Fibroblast of mammary gland (primary cell): ENCODE measurements at regions not wholly inside any gene's neighbourhood (a gene's known extent, or its start where the extent isn't known, plus 50 kb on each side); places are given as distances from the start of the nearest gene placed in this dataset.

Source experiments
- DNase-seq: peaks from one replicate; pipeline ENCODE4 v3.0.0-alpha.2; 2010; ENCODE audit warnings: low read depth
- H3K4me3 ChIP-seq: 2 replicates; pipeline ENCODE4 v1.5.1; 2011; ENCODE audit warnings: low read depth, mild to moderate bottlenecking, low read length, moderate library complexity; ENCODE audit not compliant: control insufficient read depth
- CTCF ChIP-seq: conservative IDR thresholded peaks from 2 replicates; pipeline ENCODE4 v1.5.1; 2011; ENCODE audit warnings: low read depth, low read length, inconsistent platforms; ENCODE audit not compliant: control insufficient read depth, insufficient read depth

GRCh38 chr16:85999778-86000177 lies 100.8 kb downstream of the IRF8 start:
- no peak overlapping the region for H3K4me3 ChIP-seq
- DNase-seq = no peak
- TF ChIP-seq CTCF = no peak

- no peak overlapping the region for H3K4me3 ChIP-seq
- DNase-seq = no peak
- TF ChIP-seq CTCF = no peak
These were observed 103.4 kb downstream of the IRF8 start for GRCh38 chr16:86002178-86002900.

DNA sequence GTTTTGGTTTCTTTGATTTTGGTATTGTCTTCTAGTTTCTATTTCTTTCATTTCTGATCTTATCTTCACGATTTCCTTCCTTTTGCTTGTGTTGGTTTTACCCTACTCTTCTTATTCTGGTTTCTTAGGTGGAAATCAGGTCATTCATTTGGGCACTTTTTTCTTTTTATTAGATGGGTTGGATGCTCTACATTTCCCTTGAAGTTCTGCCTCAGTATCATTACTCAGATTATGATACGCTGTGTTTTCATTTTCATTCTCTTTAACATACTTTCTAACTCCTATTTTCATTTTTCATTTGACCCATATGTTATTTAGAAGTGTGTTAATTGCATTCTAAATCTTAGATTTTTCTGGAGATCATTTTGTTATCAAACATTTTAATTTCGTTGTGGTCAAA lies 108.6 kb downstream of the IRF8 start:
- DNase-seq = no peak
- TF ChIP-seq CTCF = no peak

DNA sequence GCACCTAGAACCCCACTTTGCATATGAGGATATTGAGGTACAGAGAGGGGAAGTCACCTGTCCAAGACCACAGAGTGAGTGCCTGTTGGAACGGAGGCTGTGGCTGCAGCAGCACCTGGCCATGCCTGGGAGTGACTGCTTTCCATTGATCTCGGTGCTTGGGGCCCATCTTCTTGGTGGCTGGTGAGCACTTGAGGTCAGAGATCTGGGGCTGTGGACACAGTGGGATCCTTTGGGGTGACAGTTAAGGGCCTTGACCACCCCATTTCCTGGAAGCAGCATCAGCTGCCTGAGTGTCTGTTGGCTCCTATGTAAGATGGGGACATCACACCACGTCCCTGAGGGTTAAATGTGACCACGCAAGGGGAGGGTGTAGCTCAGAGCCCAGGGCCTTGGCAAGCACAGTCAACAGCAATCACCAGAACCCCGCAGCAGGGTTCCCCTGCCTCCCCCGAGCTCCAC lies 111.7 kb downstream of the IRF8 start:
- DNase-seq = no peak
- no peak for TF ChIP-seq CTCF
- H3K4me3 ChIP-seq = no peak overlapping the region

More for the DNA sequence above, 108.6 kb downstream of the IRF8 start:
- no peak overlapping the region for H3K4me3 ChIP-seq

DNA sequence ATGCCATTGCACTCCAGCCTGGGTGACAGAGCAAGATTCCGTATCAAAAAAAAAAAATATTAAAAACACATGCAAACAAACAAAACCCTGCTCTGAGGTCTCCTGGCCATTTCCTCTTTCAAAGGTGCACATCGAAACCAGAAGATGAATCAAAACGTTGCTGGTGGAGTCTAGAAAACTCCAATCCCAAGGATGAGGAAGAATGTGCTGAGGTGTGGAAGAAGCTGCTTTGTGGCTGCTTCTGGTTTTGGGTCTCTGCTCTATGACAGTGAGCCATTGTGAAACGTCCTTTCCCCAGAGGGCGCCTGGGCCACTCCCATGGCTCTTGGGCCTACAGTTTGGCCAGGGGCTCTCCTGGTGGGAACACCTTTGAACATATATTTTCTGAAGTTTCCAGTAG lies 112.6 kb downstream of the IRF8 start:
- no peak overlapping the region for H3K4me3 ChIP-seq
- DNase-seq = no peak
- TF ChIP-seq CTCF = no peak

DNA sequence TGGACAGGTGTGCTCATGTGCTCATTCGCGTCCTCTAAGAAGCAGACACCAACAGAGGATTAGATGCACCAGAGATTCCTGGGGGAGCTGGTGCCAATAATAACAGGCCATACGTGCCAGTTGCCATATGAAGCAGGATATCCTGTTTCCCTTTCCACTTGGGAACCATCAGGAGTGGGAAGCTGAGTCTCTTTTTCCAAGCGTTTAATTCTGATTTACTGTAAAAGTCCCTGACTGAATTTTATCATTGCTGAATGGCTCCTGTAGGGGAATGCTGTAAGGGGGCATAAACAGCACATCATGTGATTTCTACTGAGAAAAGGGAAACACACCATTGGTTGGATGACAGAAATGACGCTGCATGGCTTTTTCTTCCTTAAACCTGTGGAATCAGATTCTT lies 113.3 kb downstream of the IRF8 start:
- H3K4me3 ChIP-seq = no peak overlapping the region
- DNase-seq = no peak
- TF ChIP-seq CTCF = no peak

- no peak for TF ChIP-seq CTCF
- DNase-seq = no peak
These were observed 114.9 kb downstream of the IRF8 start for GRCh38 chr16:86013867-86014266.

More at GRCh38 chr16:86013867-86014266, 114.9 kb downstream of the IRF8 start:
- H3K4me3 ChIP-seq = no peak overlapping the region
